Caki2 (cell line): ENCODE measurements at regions not wholly inside any gene's neighbourhood (a gene's known extent, or its start where the extent isn't known, plus 50 kb on each side); places are given as distances from the start of the nearest gene placed in this dataset.

Experiments used
- DNase-seq: peaks from one replicate; pipeline ENCODE4 v3.0.0-alpha.2; 2015; ENCODE audit warnings: low read depth
- in situ Hi-C: cut with HindIII; loops from 2 replicates; pipeline ENCODE4 v1.10.0; 2016; ENCODE audit warnings: low sequenced_read_pairs, low pct_unique_long_range_greater_than_20kb, mixed read lengths

- in situ Hi-C loops, result no loop called here
- DNase-seq, result no peak
Observed at GRCh38 chr4:4631150-4631549, 89.3 kb upstream of the STX18 start.

GRCh38 chr4:4627906-4628305 lies 86.1 kb upstream of the STX18 start:
- DNase-seq, result no peak

GRCh38 chr4:4627111-4627510 lies 85.3 kb upstream of the STX18 start:
- in situ Hi-C loops, result no loop called here
- no peak for DNase-seq

More at GRCh38 chr4:4627906-4628305, 86.1 kb upstream of the STX18 start:
- in situ Hi-C loops, result no loop called here

GRCh38 chr4:4625488-4625887 lies 83.6 kb upstream of the STX18 start:
- DNase-seq, result no peak
- in situ Hi-C loops, result no loop called here

GRCh38 chr4:4624276-4624897 lies 82.5 kb upstream of the STX18 start:
- in situ Hi-C loops, result no loop called here
- DNase-seq, result no peak

GRCh38 chr4:4619821-4620220 lies 78.0 kb upstream of the STX18 start:
- no peak for DNase-seq
- in situ Hi-C loops, result no loop called here

- in situ Hi-C loops, result no loop called here
- DNase-seq, result no peak
Observed at GRCh38 chr4:4618847-4619246, 77.0 kb upstream of the STX18 start.

- in situ Hi-C loops, result no loop called here
- DNase-seq, result no peak
Observed at GRCh38 chr4:4614925-4615678, 73.3 kb upstream of the STX18 start.

- no peak for DNase-seq
- in situ Hi-C loops, result no loop called here
Observed at GRCh38 chr4:4613641-4614286, 71.9 kb upstream of the STX18 start.

GRCh38 chr4:4613126-4613465 lies 71.2 kb upstream of the STX18 start:
- in situ Hi-C loops, result no loop called here

GRCh38 chr4:4610672-4611071 lies 68.8 kb upstream of the STX18 start:
- no peak for DNase-seq
- in situ Hi-C loops, result no loop called here

More at GRCh38 chr4:4613126-4613465, 71.2 kb upstream of the STX18 start:
- no peak for DNase-seq

- DNase-seq, result no peak
- in situ Hi-C loops, result no loop called here
Observed at GRCh38 chr4:4609622-4610334, 67.9 kb upstream of the STX18 start.

GRCh38 chr4:4608214-4608537 lies 66.3 kb upstream of the STX18 start:
- in situ Hi-C loops, result no loop called here

GRCh38 chr4:4607336-4608213 lies 65.7 kb upstream of the STX18 start:
- in situ Hi-C loops, result no loop called here
- DNase-seq, result no peak

More at GRCh38 chr4:4608214-4608537, 66.3 kb upstream of the STX18 start:
- DNase-seq, result no peak

GRCh38 chr4:4606321-4606720 lies 64.5 kb upstream of the STX18 start:
- in situ Hi-C loops, result no loop called here
- DNase-seq, result peak; percentile 26

- in situ Hi-C loops, result no loop called here
- DNase-seq, result no peak
Observed at GRCh38 chr4:4605849-4606248, 64.0 kb upstream of the STX18 start.

GRCh38 chr4:4603592-4603991 lies 61.7 kb upstream of the STX18 start:
- in situ Hi-C loops, result no loop called here
- DNase-seq, result no peak

GRCh38 chr4:4603067-4603466 lies 61.2 kb upstream of the STX18 start:
- DNase-seq, result no peak
- in situ Hi-C loops, result no loop called here
